Fibroblast of lung (primary cell): ENCODE measurements at regions not wholly inside any gene's neighbourhood (a gene's known extent, or its start where the extent isn't known, plus 50 kb on each side); places are given as distances from the start of the nearest gene placed in this dataset.

Experiments
- DNase-seq, 2 donors: peaks; one replicate each; pipeline versions ENCODE4 v3.0.0 to v3.0.0-alpha.2; 2010; ENCODE audit warnings: low read depth in 2 of 2
- H2AFZ ChIP-seq: 2 replicates; pipeline ENCODE4 v1.5.1; 2012; ENCODE audit warnings: low read length, control low read depth, inconsistent platforms
- H3K27ac ChIP-seq: 2 replicates; pipeline ENCODE4 v1.5.1; 2011; ENCODE audit warnings: low read length, control low read depth; ENCODE audit not compliant: insufficient read depth
- H3K27me3 ChIP-seq: 2 replicates; pipeline ENCODE4 v1.5.1; 2011; ENCODE audit warnings: mild to moderate bottlenecking, low read length; ENCODE audit not compliant: control insufficient read depth, insufficient read depth
- H3K36me3 ChIP-seq: 2 replicates; pipeline ENCODE4 v1.5.1; 2011; ENCODE audit warnings: low read length; ENCODE audit not compliant: control insufficient read depth, insufficient read depth
- H3K4me1 ChIP-seq: 2 replicates; pipeline ENCODE4 v1.5.1; 2011; ENCODE audit warnings: low read length; ENCODE audit not compliant: control insufficient read depth, insufficient read depth; ENCODE audit errors: extremely low read depth
- H3K4me2 ChIP-seq: 2 replicates; pipeline ENCODE4 v1.5.1; 2011; ENCODE audit warnings: low read length, control low read depth; ENCODE audit not compliant: insufficient read depth; ENCODE audit errors: extremely low read depth
- H3K4me3 ChIP-seq, 4 experiments: fragments of 200-600 bp in 1 of 4; sonication (generic) in 1 of 4; replicated peaks in 1 of 4; 2 replicates each; pipeline ENCODE4 v1.5.1; 2011 to 2016; ENCODE audit warnings: low read length in 4 of 4, low read depth in 3 of 4, mild to moderate bottlenecking in 3 of 4, control low read depth in 2 of 4, inconsistent platforms in 1 of 4, mixed read lengths in 1 of 4; ENCODE audit not compliant: insufficient read depth in 1 of 4; ENCODE audit errors: control extremely low read depth in 1 of 4
- H3K79me2 ChIP-seq: 2 replicates; pipeline ENCODE4 v1.5.1; 2012; ENCODE audit warnings: mild to moderate bottlenecking, low read length, inconsistent platforms; ENCODE audit not compliant: control insufficient read depth, insufficient read depth
- H3K9ac ChIP-seq: 2 replicates; pipeline ENCODE4 v1.5.1; 2011; ENCODE audit warnings: mild to moderate bottlenecking, low read length, control low read depth; ENCODE audit not compliant: insufficient read depth
- H3K9me3 ChIP-seq: 2 replicates; pipeline ENCODE4 v1.5.1; 2012; ENCODE audit warnings: low read depth, low read length; ENCODE audit not compliant: control insufficient read depth, insufficient read depth
- H4K20me1 ChIP-seq: 2 replicates; pipeline ENCODE4 v1.5.1; 2011; ENCODE audit warnings: low read length; ENCODE audit not compliant: control insufficient read depth, insufficient read depth; ENCODE audit errors: extremely low read depth
- CTCF ChIP-seq, 2 donors: IDR thresholded peaks in 1 of 2; conservative IDR thresholded peaks in 1 of 2; 1 replicate in 1 of 2; 2 replicates in 1 of 2; pipeline ENCODE4 v1.5.1; 2011 to 2012; ENCODE audit warnings: low read length in 2 of 2, control low read depth in 1 of 2, inconsistent platforms in 1 of 2, low read depth in 1 of 2, mild to moderate bottlenecking in 1 of 2
- EZH2 ChIP-seq: IDR thresholded peaks from 2 replicates; pipeline ENCODE4 v1.5.1; 2012; ENCODE audit warnings: low read length, control low read depth, mild to moderate bottlenecking; ENCODE audit errors: missing control alignments

GRCh38 chr10:2834214-2834613 is 233.1 kb upstream of the PFKP start:
- Histone ChIP-seq H3K36me3 (no peaks in the 10 kb centered on the region), H2AFZ (no peak overlapping the region), H4K20me1 (no peaks in the 10 kb centered on the region), H3K9me3 (no peaks in the 10 kb centered on the region), H3K4me2 (no peak overlapping the region), H3K9ac (no peak overlapping the region), H3K4me1 (no peaks in the 10 kb centered on the region), H3K4me3 (no peak overlapping the region), H3K27ac (no peak overlapping the region), H3K27me3 (no peaks in the 10 kb centered on the region), H3K79me2 (no peaks in the 10 kb centered on the region)
- no peak for DNase-seq
- TF ChIP-seq CTCF (conservative IDR thresholded peaks at IDR 0.05 in 1 of 2, IDR thresholded peaks at IDR 0.05 in 1 of 2; ENCODE audit: low read depth in 1 of 2, low read length in 2 of 2) = no peak
- TF ChIP-seq EZH2 = no peak

GRCh38 chr10:2831509-2831908 is 235.8 kb upstream of the PFKP start:
- no peak overlapping the region for H3K4me3 ChIP-seq
- H3K27ac ChIP-seq = no peak overlapping the region
- DNase-seq = no peak
- no peak for TF ChIP-seq EZH2
- H3K27me3 ChIP-seq = no peaks in the 10 kb centered on the region
- H2AFZ ChIP-seq = no peak overlapping the region
- H3K36me3 ChIP-seq = no peaks in the 10 kb centered on the region
- H3K4me2 ChIP-seq = no peak overlapping the region
- H3K9ac ChIP-seq = no peak overlapping the region
- no peaks in the 10 kb centered on the region for H3K4me1 ChIP-seq
- H4K20me1 ChIP-seq = no peaks in the 10 kb centered on the region
- no peaks in the 10 kb centered on the region for H3K79me2 ChIP-seq
- H3K9me3 ChIP-seq = no peaks in the 10 kb centered on the region

GRCh38 chr10:2828741-2829140 is 238.6 kb upstream of the PFKP start:
- no peak overlapping the region for H2AFZ ChIP-seq
- no peaks in the 10 kb centered on the region for H3K4me1 ChIP-seq
- no peak overlapping the region for H3K27ac ChIP-seq
- no peak overlapping the region for H3K4me2 ChIP-seq
- TF ChIP-seq CTCF (conservative IDR thresholded peaks at IDR 0.05 in 1 of 2, IDR thresholded peaks at IDR 0.05 in 1 of 2; ENCODE audit: low read depth in 1 of 2, low read length in 2 of 2) (no peak), EZH2 (no peak)
- no peaks in the 10 kb centered on the region for H4K20me1 ChIP-seq
- H3K9ac ChIP-seq = no peak overlapping the region
- H3K4me3 ChIP-seq = no peak overlapping the region
- H3K36me3 ChIP-seq = no peaks in the 10 kb centered on the region
- DNase-seq = no peak
- no peaks in the 10 kb centered on the region for H3K27me3 ChIP-seq
- H3K9me3 ChIP-seq = no peaks in the 10 kb centered on the region
- no peaks in the 10 kb centered on the region for H3K79me2 ChIP-seq
